Cerebellar cortex (tissue), 1 donor: ENCODE measurements at regions not wholly inside any gene's neighbourhood (a gene's known extent, or its start where the extent isn't known, plus 50 kb on each side); places are given as distances from the start of the nearest gene placed in this dataset.

ENCODE experiments used
- DNase-seq: peaks from one replicate; pipeline ENCODE4 v3.0.0-alpha.2; 2015; ENCODE audit warnings: low spot score

DNA sequence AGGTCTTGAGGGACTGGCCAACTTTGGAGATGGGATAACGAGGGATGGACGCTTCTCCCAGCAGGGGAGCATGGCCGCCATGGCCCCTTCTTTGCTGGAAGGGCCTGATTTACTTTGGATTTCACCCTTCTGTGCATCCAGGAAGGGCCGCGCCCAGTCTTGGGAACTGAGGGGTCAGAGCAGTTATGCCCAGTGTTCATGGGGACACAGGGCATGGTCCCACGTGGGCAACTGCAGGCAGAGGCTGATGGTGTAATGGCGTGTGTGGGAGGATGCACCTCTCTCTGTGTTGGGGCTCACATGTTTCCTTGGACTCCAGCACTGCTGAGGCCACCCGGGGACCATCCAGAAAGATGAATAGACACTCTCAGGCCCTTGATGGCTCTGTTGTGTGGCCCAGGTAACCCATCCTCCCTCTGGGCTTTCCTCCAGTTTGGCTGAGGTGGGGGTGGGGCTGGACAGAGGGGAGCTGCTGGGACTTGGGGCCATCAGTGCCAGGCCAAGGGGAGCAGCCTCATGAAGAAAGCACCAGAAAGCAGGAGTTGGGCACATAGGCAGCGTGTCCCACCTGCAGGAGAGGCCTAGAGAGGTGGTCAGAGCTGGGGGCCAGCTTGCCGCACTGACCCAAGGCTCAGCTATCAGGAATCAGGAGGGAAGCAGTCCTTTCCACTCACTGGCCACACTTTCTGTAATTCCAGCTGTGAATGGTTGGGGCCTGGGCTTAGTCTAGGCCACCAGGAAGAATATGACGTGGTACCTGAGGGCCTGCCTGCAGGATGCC lies 1033.9 kb downstream of the TBC1D22A start:
- no peak for DNase-seq

DNA sequence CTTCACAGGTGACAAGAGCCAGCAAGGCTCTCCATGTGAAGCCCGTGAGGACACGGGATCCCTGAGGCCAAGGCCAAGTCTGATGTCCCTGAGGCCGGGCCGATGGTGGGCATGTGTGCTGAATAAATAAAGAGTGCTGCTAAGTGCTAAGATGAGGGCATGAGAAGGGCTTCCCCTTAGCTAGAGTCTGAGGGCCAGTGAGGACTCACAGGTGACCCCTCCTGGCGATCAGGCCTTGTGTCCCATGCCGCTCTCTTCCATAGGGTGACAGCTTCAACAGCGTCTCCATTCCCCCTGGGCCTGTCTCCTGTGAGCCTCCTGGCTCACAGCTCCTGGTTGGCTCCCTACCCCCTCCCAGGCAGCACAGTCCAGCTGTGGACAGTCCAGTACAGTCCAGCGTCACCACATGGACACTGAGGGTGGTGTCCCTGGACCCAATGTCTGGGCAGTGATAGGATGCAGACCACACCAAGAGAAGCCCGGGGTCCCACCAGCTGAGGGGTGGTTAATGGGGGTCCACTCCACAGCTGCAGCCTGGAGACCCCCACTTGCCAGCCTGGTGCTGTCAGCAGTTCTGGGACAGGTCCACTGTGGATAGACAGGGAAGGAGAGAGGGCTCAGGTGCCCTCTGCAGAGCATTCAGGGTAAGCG lies 1033.2 kb downstream of the TBC1D22A start:
- DNase-seq = no peak

DNA sequence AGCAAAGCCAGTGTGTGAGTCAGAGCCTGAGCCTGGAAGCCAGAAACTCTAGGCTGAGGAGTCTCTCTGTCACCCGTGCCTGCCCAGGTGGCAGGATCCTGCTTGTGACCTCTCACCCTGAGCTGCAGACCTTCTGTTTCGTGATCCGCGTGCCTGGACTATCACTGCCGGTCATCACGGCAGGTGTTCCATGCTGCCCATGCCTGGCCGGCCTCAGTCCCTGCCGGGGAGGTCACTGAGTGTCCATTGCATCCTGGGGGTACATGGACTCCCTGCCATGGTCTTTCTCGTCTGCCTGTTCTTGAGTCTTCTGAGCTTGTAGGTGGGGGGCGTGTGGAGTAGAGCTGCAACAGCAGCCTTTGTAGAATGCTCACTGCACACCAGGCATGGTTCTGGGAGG lies 1032.4 kb downstream of the TBC1D22A start:
- no peak for DNase-seq

DNA sequence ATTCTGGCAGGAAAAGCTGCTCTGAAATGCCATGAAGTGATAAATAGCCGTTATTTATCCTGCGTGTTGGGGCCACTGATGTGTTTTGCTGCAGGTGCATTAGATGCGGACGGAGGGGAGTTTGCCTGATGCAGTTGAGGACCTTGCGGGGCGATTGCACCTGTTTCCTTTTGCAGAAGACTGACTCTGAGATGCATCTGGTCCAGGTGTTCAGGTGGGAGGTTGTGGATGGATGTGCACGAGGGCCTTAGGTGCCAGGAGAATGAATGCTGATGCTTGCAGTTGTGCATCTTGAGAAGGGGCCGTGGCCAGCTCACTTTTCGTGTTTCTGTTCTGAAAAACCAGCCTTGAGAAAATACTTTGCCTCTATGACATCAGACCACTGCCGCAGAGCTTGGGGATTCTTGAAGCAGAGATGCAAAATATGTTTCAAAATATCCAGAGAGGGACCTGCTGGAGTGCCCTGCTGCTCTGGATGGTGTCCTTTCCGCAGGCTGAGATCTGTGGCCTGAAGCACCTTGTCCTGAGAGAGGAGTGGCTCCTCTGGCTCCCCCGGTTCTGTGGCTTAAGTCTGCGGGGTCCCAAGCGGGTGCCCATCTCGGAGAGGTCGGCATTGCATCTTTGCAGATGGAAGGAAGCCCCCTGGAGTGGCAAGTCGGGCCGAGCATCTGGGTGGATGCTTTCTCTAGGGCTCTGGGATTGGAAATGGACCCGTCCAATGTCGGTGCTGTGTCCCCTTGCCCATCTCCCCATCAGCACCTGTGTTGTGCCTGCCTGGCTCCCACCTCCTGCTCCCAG lies 1031.1 kb downstream of the TBC1D22A start:
- DNase-seq = no peak

DNA sequence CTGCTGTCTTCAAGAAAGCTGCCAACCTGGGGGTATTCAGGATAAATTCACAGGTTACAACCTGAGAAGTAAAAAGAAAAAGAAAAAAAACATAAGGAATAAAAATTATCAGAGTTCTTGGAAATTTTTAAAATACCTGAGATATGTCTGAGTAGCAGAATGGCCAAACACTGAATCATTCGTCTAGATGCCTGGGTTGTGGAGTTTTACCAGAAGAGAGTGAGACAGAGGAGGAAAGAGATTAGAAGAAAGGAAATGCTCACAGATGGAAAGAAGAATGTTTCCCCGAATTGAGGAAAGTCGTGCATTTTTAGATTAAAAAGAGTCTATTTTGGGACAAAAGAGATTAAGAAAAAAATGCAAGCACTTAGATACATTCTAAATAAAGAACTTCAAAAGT lies 1026.7 kb downstream of the TBC1D22A start:
- DNase-seq = no peak

DNA sequence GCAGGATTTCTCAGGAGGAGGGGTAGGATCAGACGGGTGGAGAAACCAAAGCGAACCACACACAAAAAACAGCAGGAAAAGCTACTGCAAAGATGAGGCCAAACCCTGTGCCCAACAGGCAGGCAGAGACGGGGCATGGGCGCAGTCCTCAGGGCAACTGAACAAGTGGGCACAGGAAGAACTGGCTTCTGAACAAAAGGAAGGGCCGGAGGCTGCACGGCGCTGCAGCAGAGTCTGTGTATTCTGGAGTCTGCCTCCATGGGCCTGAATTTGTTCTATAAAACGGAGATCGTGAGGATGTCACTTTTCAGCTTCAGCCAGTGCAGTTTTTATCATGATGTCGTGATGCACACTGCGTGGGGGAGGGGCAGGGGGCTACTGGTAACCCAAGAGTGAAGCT lies 1026.0 kb downstream of the TBC1D22A start:
- no peak for DNase-seq

DNA sequence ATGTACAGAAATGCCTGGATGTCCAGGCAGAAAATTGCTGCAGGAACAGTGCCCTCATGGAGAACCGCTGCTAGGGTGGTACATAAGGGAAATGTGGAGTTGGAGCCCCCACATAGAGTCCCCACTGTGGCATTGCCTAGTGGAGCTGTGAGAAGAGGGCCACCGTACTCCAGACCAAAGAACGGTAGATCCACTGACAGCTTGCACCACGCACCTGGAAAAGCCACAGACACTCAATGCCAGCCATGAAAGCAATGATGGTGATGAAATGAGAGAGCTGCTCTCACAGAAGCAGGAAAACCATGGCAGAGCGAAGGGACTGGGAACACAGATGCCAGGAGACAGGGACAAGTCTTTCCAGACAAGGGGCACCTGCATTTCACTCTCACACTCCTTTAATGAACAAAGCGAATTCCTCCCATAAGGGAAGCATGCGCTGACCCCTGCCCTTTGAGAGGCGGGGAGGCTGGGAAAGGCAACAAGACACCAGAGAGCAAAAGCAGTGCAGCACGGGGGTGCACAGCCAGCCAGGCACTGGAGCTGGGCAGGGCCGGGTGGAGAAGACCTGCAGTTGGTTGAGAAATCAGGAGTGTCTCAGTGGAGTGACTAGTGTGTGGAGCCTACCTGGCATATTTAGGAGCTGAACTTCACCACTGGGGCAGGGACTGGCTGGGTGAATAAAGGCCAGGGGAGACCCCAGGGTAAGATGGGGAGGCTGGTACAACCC lies 1025.2 kb downstream of the TBC1D22A start:
- no peak for DNase-seq

DNA sequence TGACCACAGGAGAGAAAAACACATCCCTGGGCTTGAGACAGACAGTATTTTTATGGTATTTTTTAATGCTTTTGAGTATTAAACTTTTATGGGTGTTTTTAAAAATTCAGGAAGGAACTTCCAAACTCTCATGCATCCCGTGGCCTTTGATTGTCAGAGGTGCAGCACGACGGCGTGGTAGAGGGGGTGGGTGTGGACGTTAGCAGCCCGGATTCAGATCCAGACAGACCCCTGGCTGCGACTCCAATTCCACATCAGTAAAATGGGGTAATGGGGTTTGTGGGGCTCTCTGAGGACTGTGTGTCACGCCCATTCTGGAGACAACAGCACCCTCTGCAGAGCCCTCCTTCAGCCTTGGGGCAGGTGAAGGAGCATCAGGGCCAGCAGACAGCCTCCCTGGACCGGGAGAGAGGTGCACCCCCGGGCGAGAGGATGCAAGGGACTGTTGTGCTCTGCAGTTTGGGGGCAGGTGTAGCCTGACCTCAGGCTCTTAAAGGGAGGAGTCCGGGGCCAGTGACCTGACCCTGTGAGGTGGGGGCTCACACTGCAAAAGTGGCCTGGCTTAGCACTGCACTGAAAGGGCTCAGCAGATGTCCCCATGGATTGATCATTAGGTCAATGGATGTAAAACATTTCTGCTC lies 1024.3 kb downstream of the TBC1D22A start:
- no peak for DNase-seq

DNA sequence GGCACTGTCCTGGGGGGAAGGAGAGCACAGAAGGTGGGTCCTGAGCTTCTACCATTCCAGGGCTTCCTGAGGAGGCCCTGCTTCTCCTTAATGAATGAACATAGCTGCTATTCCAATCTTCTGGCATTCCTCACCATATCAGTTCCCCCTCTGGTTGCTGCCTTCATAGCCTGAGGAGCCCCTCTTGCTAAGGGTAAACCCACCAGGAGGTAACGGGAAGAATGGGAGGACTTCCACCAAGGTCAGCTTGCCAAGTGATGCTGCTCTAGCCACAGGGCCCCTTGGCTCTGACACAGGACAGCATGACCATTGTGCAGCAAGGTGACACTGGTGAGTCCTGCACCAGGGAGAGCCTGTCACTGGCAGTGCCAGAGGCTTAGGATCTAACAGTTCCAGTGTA lies 1022.5 kb downstream of the TBC1D22A start:
- DNase-seq = no peak

DNA sequence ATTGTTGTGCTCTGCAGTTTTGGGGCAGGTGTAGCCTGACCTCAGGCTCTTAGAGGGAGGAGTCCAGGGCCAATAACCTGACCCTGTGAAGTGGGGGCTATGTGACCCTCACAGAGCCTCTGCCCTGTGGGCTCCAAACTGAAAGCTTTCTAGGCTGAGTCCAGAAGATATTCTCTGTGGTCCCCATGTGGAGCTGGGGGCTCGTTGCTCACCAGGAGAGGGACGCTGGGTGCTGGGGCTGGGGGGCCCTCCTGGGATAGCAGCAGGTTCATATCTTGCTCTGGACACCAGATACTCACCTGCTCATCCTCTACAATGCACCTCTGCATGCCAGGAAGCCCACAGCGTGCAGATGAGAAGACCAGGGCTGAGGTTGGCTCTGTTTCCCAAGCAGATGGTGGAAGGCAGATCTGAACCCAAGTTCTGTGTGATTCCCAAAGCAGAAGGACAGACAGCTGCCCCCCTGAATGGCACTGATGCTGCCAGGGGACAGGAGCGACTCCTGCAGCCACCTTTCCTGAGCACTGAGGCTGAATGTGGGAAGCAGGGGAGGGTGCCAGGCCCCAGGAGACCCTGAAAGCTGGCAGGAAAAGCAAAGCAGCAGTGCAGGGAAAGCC lies 1022.0 kb downstream of the TBC1D22A start:
- DNase-seq = no peak

DNA sequence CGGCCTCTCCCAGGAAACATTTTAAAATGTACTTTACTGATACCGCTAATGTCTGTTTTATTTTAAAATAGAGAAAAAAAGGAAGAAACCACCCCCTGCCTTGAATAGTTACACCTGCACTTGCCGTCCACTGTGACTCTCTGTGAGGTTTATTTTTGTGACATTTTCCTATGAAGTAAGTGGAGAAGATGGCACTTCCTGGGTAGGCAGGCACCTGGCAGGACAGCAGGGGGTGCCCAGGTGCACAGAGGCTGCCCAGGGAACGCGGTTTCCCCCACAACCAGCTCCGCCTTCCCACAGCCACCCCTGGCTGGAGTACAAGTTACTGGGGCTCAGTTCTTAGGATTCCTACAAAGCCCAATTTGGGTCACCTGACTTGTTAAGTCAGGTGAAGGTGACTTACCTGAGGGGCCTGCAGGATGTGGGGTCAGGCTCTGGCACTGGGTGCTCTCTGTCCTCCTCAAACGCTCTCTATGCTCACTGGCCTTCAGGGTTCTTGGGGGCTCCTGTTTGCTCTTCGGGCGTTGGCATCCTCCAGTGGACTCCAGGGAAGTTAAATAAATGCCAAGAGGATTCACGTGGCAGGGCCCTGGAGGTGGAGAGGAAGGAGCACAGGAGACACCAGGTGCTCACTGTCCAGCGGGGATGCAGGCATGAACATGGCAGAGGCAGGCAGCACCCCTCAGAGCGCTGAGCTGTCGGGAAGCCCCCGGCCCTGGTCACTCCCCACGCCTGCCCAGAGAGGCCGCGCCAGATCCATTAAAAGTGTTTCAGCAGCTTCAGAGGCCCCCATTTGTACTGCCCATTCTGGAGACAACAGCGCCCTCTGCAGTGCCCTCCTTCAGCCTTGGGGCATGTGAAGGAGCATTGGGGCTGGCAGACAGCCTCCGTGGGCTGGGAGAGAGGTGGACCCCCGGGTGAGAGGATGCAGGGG lies 1021.2 kb downstream of the TBC1D22A start:
- DNase-seq = no peak

DNA sequence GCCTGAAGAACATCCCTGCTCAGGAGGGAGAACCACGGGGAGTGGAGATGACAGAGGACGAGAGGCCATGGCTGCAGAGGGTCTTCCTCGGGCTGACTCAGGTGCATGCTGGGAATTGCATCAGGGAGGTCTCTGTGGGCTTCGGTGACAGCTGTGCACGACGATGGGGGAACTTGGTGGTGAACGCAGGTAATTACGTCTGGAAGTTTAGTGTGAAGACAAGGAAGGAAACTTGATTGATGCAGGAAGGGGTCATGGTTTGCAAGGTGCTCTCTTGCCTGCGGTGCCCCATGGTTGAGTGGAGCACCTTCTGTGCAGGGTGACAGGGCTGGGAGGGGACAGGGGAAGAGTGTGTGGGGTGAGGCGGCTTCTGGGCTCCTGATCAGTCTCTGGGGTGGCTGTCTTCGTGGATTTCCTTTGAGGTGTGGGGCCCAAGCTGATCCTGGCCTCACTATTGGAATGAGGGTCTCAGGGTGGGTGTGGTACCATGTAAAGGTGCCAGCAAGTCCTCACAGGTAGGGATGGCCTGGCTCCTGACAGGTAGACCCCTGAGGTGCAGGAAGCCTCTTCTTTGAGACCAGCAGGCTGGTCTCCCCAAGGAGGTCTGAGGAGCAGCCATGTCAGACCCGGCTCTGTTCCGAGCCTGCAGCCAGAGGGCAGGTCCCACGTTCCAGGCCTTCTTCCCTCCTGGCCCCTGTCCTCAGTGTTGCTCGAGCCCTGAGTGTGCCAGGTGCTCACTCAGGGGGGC lies 1020.1 kb downstream of the TBC1D22A start:
- no peak for DNase-seq

DNA sequence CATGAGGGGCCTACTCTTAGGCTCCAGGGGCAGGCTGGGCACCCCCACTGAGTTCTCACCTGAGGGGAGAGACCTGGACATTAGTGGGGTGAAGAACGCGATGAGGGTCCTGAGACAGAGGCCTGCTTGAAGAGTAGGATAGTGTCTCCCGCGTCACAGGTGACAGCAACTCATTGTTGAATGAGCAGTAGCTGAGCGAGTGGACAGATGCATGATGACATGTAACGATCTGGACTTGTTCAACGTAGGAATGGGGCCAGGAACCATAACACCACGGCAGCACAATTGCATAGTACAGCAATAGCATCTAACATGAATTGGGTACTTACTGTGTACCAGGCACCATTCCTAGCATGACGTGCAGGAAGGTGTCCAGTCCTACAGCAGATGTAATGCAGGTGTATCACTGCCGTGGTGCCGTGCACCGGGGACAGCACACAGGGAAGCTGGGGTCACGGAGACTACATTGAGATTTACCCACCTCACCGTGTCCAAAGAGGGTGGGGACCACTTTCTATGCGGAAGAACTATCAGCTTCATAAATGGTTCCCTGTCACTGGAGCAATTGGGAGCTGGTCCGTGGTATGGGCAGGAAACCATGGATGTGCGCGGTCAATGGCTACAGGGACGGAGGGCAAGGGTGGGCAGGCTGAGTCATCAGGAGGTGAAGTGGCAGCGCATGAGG lies 1019.1 kb downstream of the TBC1D22A start:
- DNase-seq = no peak

DNA sequence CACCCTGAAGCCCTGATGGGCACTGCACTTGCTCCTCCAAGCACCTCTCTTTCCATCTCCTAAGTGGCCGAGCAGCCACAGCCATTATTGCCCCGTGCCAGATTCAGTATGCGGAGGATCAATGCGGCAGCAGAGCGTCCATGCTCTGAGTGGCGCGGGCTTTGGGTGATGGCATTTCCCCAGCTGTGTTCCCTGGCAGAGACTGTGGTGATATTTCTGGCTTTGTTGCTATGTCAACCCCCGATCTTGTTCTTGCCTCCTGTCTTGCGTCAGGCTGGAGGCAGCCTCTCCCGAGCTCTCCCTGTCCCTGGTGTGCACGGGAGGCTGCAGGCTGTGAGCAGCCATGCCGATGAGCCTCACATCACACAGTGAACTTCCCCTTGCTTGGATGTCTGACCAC lies 1018.6 kb downstream of the TBC1D22A start:
- no peak for DNase-seq

DNA sequence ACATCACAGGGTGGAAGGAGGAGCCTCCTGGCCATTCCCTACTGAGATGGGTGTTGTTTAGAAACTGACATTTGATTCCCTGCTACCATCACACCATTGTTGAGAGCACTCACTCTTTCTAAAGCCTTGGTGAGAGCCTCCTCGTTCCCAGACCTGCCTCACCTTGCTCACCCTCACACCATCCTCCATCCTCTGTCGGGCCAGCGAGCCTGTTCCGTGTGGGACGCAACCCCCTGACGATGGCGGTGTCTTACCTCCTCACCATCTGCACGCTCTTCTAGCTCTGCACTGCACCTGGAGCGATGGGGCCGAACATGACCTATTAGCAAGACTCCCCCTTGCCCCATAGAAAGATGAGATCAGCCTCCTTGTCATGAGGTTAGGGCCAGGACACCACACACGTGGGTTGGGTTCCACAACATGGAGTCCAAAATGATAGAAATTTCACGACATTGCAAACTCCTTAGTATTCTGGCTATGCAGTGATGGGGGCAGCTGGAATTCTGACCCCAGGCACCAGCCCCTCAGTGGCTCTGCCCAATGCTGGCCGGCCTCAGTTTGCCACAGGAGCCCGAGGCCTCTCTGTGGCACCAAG lies 1017.9 kb downstream of the TBC1D22A start:
- DNase-seq = no peak

DNA sequence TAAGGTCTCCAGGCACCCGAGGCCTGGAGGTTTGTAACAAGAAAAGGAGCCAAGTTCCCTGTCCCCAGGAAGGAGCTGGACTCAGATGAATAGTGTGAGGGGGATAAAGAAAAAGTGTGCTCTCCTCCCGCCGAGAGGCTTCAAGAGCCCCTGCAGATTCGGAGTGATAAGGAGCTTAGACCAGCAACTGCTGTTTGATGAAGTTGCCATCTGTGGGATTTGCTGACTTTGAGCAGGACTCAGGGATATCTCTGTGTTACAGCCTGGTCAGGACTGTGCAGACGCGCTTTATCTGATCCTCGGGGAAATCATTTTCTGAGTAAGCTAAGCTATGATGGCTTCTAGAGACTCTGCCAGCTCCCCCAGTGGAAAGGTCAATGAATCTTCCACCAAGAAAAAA lies 1017.0 kb downstream of the TBC1D22A start:
- no peak for DNase-seq

DNA sequence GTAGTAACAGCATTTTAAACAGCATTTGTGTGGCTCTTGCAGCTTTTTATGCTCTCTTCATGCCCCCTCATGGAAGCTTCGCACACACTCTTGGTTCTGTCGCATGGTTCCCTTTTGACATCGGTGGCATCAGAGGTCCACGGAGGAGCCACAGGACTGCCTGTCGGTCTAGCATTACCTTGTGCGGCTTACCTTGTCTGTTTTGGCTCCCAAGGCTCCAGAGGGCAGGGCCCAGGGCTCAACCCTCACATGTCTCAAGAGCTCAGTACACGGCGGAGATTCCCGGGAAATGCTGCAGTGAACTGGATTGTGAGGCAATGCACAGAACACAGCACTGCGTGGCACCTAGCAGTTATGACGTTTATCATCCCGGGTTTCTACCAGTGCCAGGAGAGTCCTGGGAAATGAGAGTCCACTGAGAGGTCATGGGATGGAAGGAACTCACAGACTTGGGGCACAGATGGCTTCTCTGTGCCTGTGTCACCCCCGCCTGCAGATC lies 1015.8 kb downstream of the TBC1D22A start:
- no peak for DNase-seq

DNA sequence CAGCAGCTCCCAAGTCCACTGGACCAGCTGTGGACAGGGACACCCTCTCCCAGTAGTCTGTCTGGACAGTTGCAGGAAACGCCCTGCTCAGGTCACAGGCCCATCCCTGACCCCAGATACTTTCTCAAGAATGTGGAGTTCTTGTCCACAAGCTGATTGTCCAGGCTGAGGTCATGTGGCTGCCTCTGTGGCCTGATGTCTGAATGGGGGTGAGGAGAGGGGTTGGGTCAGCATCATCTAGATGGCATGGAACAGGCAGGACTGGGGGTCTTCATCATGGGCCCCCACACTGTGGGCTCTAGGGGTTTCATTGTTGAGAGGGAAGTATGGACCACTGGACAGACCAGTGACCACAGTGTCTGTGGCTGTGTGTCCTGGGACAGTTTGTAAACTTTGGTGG lies 1015.0 kb downstream of the TBC1D22A start:
- DNase-seq = no peak
